H9 (cell line): ENCODE measurements at regions not wholly inside any gene's neighbourhood (a gene's known extent, or its start where the extent isn't known, plus 50 kb on each side); places are given as distances from the start of the nearest gene placed in this dataset.

ENCODE experiments used
- DNase-seq: peaks from one replicate; pipeline ENCODE4 v3.0.0-alpha.2; 2017
- H2AFZ ChIP-seq: one replicate; pipeline ENCODE4 v1.6.1; 2013; ENCODE audit warnings: mild to moderate bottlenecking, low read length, control low read depth, moderate library complexity
- H2AK5ac ChIP-seq: 2 replicates; pipeline ENCODE4 v1.6.1; 2013; ENCODE audit warnings: low read length, control low read depth, mixed read lengths; ENCODE audit not compliant: insufficient read length
- H2BK120ac ChIP-seq: one replicate; pipeline ENCODE4 v1.6.1; 2013; ENCODE audit warnings: low read depth, mild to moderate bottlenecking, low read length, control low read depth, inconsistent platforms; ENCODE audit not compliant: poor library complexity, severe bottlenecking
- H2BK12ac ChIP-seq: 2 replicates; pipeline ENCODE4 v1.6.1; 2013; ENCODE audit warnings: low read length, control low read depth, mixed read lengths, low read depth; ENCODE audit not compliant: insufficient read length
- H2BK15ac ChIP-seq: 2 replicates; pipeline ENCODE4 v1.6.1; 2013; ENCODE audit warnings: low read depth, low read length, control low read depth
- H2BK20ac ChIP-seq: one replicate; pipeline ENCODE4 v1.6.1; 2013; ENCODE audit warnings: low read depth, mild to moderate bottlenecking, low read length, control low read depth, inconsistent platforms; ENCODE audit not compliant: poor library complexity, severe bottlenecking
- H2BK5ac ChIP-seq: 2 replicates; pipeline ENCODE4 v1.6.1; 2013; ENCODE audit warnings: low read length, control low read depth, mixed read lengths; ENCODE audit not compliant: insufficient read length
- H3K14ac ChIP-seq: 2 replicates; pipeline ENCODE4 v1.6.1; 2013; ENCODE audit warnings: low read length, control low read depth; ENCODE audit not compliant: insufficient read depth
- H3K18ac ChIP-seq: 2 replicates; pipeline ENCODE4 v1.6.1; 2013; ENCODE audit warnings: low read depth, mild to moderate bottlenecking, mixed read lengths, low read length, control low read depth; ENCODE audit not compliant: insufficient read length
- H3K23ac ChIP-seq: 2 replicates; pipeline ENCODE4 v1.6.1; 2013; ENCODE audit warnings: low read length, control low read depth, mixed read lengths, low read depth; ENCODE audit not compliant: insufficient read length
- H3K23me2 ChIP-seq: 2 replicates; pipeline ENCODE4 v1.6.1; 2013; ENCODE audit warnings: low read depth, mild to moderate bottlenecking, mixed read lengths, low read length, control low read depth; ENCODE audit not compliant: insufficient read length, poor library complexity, severe bottlenecking
- H3K27ac ChIP-seq: 2 replicates; pipeline ENCODE4 v1.5.1; 2013; ENCODE audit warnings: low read length, control low read depth, mixed read lengths, low read depth; ENCODE audit not compliant: insufficient read length
- H3K27me3 ChIP-seq: 2 replicates; pipeline ENCODE4 v1.6.1; 2013; ENCODE audit warnings: low read length, control low read depth, inconsistent platforms; ENCODE audit not compliant: insufficient read depth
- H3K4ac ChIP-seq: 2 replicates; pipeline ENCODE4 v1.6.1; 2013; ENCODE audit warnings: low read depth, mild to moderate bottlenecking, control low read depth, inconsistent platforms, low read length, moderate library complexity
- H3K4me1 ChIP-seq: 2 replicates; pipeline ENCODE4 v1.6.1; 2013; ENCODE audit warnings: low read length, control low read depth, inconsistent platforms; ENCODE audit not compliant: insufficient read depth
- H3K4me2 ChIP-seq: 2 replicates; pipeline ENCODE4 v1.6.1; 2013; ENCODE audit warnings: low read length, control low read depth, mixed read lengths; ENCODE audit not compliant: insufficient read length, insufficient read depth
- H3K56ac ChIP-seq: 2 replicates; pipeline ENCODE4 v1.6.1; 2013; ENCODE audit warnings: low read depth, mild to moderate bottlenecking, mixed read lengths, low read length, control low read depth; ENCODE audit not compliant: insufficient read length
- H3K79me1 ChIP-seq: 2 replicates; pipeline ENCODE4 v1.6.1; 2013; ENCODE audit warnings: low read depth, mild to moderate bottlenecking, moderate library complexity, low read length, control low read depth, inconsistent platforms; ENCODE audit not compliant: insufficient read depth, poor library complexity, severe bottlenecking
- H3K79me2 ChIP-seq: 2 replicates; pipeline ENCODE4 v1.6.1; 2013; ENCODE audit warnings: low read length, control low read depth, inconsistent platforms; ENCODE audit not compliant: insufficient read depth
- H3K9ac ChIP-seq: 2 replicates; pipeline ENCODE4 v1.6.1; 2013; ENCODE audit warnings: low read length, control low read depth, mixed read lengths; ENCODE audit not compliant: insufficient read length; ENCODE audit errors: extremely low read depth
- H3K9me3 ChIP-seq: one replicate; pipeline ENCODE4 v1.6.1; 2013; ENCODE audit warnings: low read depth, low read length, inconsistent platforms; ENCODE audit not compliant: control insufficient read depth
- H3T11ph ChIP-seq: one replicate; pipeline ENCODE4 v1.6.1; 2013; ENCODE audit warnings: mild to moderate bottlenecking, low read length, control low read depth, inconsistent platforms
- H4K20me1 ChIP-seq: one replicate; pipeline ENCODE4 v1.6.1; 2013; ENCODE audit not compliant: control insufficient read depth, insufficient read length, insufficient read depth
- H4K5ac ChIP-seq: 2 replicates; pipeline ENCODE4 v1.6.1; 2013; ENCODE audit warnings: low read depth, mild to moderate bottlenecking, mixed read lengths, low read length, control low read depth; ENCODE audit not compliant: insufficient read length
- H4K8ac ChIP-seq: replicated peaks from 2 replicates; pipeline ENCODE4 v1.6.1; 2013; ENCODE audit warnings: low read length, control low read depth, mixed read lengths, low read depth; ENCODE audit not compliant: insufficient read length
- H4K91ac ChIP-seq: 2 replicates; pipeline ENCODE4 v1.6.1; 2013; ENCODE audit warnings: low read depth, mild to moderate bottlenecking, moderate library complexity, mixed read lengths, low read length, control low read depth; ENCODE audit not compliant: insufficient read length
- H3K27ac Mint-ChIP-seq, 3 experiments: 2 replicates in 2 of 3; 3 replicates in 1 of 3; pipeline ENCODE4 v1.8.0; 2020 to 2021; ENCODE audit warnings: mixed read lengths in 3 of 3, mild to moderate bottlenecking in 1 of 3, moderate library complexity in 1 of 3
- H3K27me3 Mint-ChIP-seq: 2 replicates; pipeline ENCODE4 v1.8.0; 2021; ENCODE audit warnings: low read depth, mild to moderate bottlenecking, moderate library complexity, mixed read lengths
- H3K36me3 Mint-ChIP-seq, 3 experiments: 2 replicates in 2 of 3; 3 replicates in 1 of 3; pipeline ENCODE4 v1.8.0; 2020 to 2021; ENCODE audit warnings: low read depth in 3 of 3, mixed read lengths in 3 of 3; ENCODE audit not compliant: insufficient read depth in 1 of 3
- H3K4me1 Mint-ChIP-seq, 2 experiments: 2 replicates each; pipeline ENCODE4 v1.8.0; 2020; ENCODE audit warnings: mixed read lengths in 2 of 2
- H3K4me3 Mint-ChIP-seq, 2 experiments: 2 replicates in 1 of 2; 3 replicates in 1 of 2; pipeline ENCODE4 v1.8.0; 2020 to 2021; ENCODE audit warnings: mild to moderate bottlenecking in 2 of 2, mixed read lengths in 2 of 2, moderate library complexity in 1 of 2
- H3K9me3 Mint-ChIP-seq, 2 experiments: 2 replicates in 1 of 2; 3 replicates in 1 of 2; pipeline ENCODE4 v1.8.0; 2020; ENCODE audit warnings: mild to moderate bottlenecking in 2 of 2, mixed read lengths in 2 of 2, moderate library complexity in 1 of 2
- WGBS: extraction: QIAGEN DNeasy Blood & Tissue Kit; methylation state at CpG from one replicate; pipeline ENCODE4 v1.1.7; 2013; ENCODE audit warnings: missing lambda C conversion rate, low lambda C conversion rate, mixed read lengths; ENCODE audit not compliant: insufficient read length; ENCODE audit errors: extremely low coverage; 5-methylcytosine and 5-hydroxymethylcytosine counted together
- TF ChIP-seq, protein P1 (sequence below): fragments of 200-600 bp; sonication (generic); conservative IDR thresholded peaks from 3 replicates; pipeline ENCODE4 v1.8.0; 2021; ENCODE audit warnings: antibody characterized with exemption, mild to moderate bottlenecking

DNA sequence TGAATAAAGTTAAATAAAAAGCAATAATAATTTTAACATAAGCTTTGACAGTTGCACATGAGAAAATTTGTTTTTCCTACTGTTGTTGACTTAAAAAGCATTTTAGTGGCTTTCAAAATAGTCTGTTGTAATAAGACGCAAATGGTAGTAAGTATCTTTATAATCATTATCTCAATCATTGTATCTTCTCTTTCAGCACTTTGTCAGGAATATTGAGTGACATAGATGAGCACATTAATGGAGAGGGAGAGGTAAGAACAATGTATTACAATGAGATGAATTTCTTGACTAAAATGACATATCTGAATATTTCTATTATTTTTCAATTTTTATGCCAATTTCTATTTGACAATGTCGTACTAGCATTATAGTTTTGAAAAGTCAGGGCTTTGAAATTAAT, 193.9 kb upstream of the MRPS30 start:
- Histone ChIP-seq H2BK20ac (no peak overlapping the region), H2BK12ac (no peak overlapping the region), H3K4ac (no peak overlapping the region), H4K8ac (no peak overlapping the region), H2AFZ (no peak overlapping the region), H4K91ac (no peak overlapping the region), H2BK15ac (no peak overlapping the region), H3K4me1 (no peaks in the 10 kb centered on the region), H3K4me2 (no peak overlapping the region), H3K79me1 (no peaks in the 10 kb centered on the region), H3K27ac (no peak overlapping the region), H4K5ac (no peak overlapping the region), H3T11ph (no peak overlapping the region), H3K27me3 (no peaks in the 10 kb centered on the region), H3K79me2 (no peaks in the 10 kb centered on the region), H3K23me2 (no peaks in the 10 kb centered on the region), H3K14ac (no peak overlapping the region), H3K56ac (no peak overlapping the region), H3K23ac (no peak overlapping the region), H3K9ac (no peak overlapping the region), H2BK120ac (no peak overlapping the region), H3K18ac (no peak overlapping the region), H4K20me1 (no peaks in the 10 kb centered on the region), H2AK5ac (no peak overlapping the region), H3K9me3 (no peaks in the 10 kb centered on the region), H2BK5ac (no peak overlapping the region)
- Mint-ChIP-seq H3K4me1 (no peaks in the 10 kb centered on the region), H3K27me3 (no peaks in the 10 kb centered on the region), H3K9me3 (no peaks in the 10 kb centered on the region), H3K4me3 (no peak overlapping the region), H3K36me3 (no peaks in the 10 kb centered on the region), H3K27ac (no peak overlapping the region)
- DNase-seq, result no peak
- WGBS, result no CpG with 5 or more reads among the region's 2 CpGs
- TF ChIP-seq, protein P1, sequence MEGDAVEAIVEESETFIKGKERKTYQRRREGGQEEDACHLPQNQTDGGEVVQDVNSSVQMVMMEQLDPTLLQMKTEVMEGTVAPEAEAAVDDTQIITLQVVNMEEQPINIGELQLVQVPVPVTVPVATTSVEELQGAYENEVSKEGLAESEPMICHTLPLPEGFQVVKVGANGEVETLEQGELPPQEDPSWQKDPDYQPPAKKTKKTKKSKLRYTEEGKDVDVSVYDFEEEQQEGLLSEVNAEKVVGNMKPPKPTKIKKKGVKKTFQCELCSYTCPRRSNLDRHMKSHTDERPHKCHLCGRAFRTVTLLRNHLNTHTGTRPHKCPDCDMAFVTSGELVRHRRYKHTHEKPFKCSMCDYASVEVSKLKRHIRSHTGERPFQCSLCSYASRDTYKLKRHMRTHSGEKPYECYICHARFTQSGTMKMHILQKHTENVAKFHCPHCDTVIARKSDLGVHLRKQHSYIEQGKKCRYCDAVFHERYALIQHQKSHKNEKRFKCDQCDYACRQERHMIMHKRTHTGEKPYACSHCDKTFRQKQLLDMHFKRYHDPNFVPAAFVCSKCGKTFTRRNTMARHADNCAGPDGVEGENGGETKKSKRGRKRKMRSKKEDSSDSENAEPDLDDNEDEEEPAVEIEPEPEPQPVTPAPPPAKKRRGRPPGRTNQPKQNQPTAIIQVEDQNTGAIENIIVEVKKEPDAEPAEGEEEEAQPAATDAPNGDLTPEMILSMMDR, result no peak
